NT2/D1 (cell line): ENCODE measurements at regions not wholly inside any gene's neighbourhood (a gene's known extent, or its start where the extent isn't known, plus 50 kb on each side); places are given as distances from the start of the nearest gene placed in this dataset.

Experiments used
- DNase-seq: peaks from one replicate; pipeline ENCODE4 v3.0.0-alpha.2; 2011; ENCODE audit warnings: low read depth, low spot score
- H3K27me3 ChIP-seq: 2 replicates; pipeline ENCODE4 v1.6.0; 2011; ENCODE audit warnings: mild to moderate bottlenecking; ENCODE audit not compliant: insufficient read length, insufficient read depth
- H3K36me3 ChIP-seq: 2 replicates; pipeline ENCODE4 v1.6.1; 2011; ENCODE audit warnings: mild to moderate bottlenecking, low read length, mixed read lengths; ENCODE audit not compliant: insufficient read depth, insufficient read length
- H3K4me1 ChIP-seq: 2 replicates; pipeline ENCODE4 v1.5.1; 2011; ENCODE audit not compliant: insufficient read depth, insufficient read length
- H3K4me3 ChIP-seq: 2 replicates; pipeline ENCODE4 v1.5.1; 2011; ENCODE audit warnings: low read depth; ENCODE audit not compliant: insufficient read length
- H3K9ac ChIP-seq: 2 replicates; pipeline ENCODE4 v1.6.0; 2011; ENCODE audit warnings: low read depth; ENCODE audit not compliant: insufficient read length
- H3K9me3 ChIP-seq: 2 replicates; pipeline ENCODE4 v1.5.1; 2011; ENCODE audit warnings: mild to moderate bottlenecking, low read length; ENCODE audit not compliant: insufficient read depth
- SUZ12 ChIP-seq: IDR thresholded peaks from 2 replicates; pipeline ENCODE4 v1.6.1; 2011; ENCODE audit not compliant: insufficient read length, insufficient read depth; ENCODE audit errors: extremely low read depth
- YY1 ChIP-seq: IDR thresholded peaks from 2 replicates; pipeline ENCODE4 v1.6.1; 2011; ENCODE audit not compliant: insufficient read length, insufficient read depth
- ZNF274 ChIP-seq: IDR thresholded peaks from 2 replicates; pipeline ENCODE4 v1.6.1; 2011; ENCODE audit warnings: mild to moderate bottlenecking, low read depth, low read length

GRCh38 chr14:53764846-53765245, 191.8 kb downstream of the BMP4 start:
- TF ChIP-seq ZNF274 (no peak), SUZ12 (no peak), YY1 (no peak)
- H3K4me3 ChIP-seq: no peak overlapping the region
- H3K36me3 ChIP-seq: no peaks in the 10 kb centered on the region
- DNase-seq: no peak
- H3K4me1 ChIP-seq: no peaks in the 10 kb centered on the region
- H3K9me3 ChIP-seq: no peaks in the 10 kb centered on the region
- H3K27me3 ChIP-seq: no peaks in the 10 kb centered on the region
- no peak overlapping the region for H3K9ac ChIP-seq

DNA sequence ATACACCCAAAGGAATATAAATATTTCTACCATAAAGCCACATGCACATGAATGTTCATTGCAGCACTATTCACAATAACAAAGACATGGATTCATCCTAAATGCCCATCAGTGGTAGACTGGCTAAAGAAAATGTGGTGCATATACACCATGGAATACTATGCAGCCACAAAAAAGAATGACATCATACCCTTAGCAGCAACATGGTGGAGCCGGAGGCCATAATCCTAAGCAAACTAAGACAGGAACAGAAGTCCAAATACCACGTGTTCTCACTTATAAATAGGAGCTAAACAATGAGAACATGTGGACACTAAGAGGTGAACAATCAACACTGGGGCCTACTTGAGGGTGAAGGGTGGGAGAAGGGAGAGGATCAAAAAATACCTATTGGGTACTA, 198.5 kb downstream of the BMP4 start:
- H3K4me1 ChIP-seq: no peaks in the 10 kb centered on the region
- no peak for TF ChIP-seq SUZ12
- no peak for TF ChIP-seq ZNF274
- no peak for TF ChIP-seq YY1

GRCh38 chr14:53757732-53758131, 198.9 kb downstream of the BMP4 start:
- peaks cover 28% of the 10 kb centered on the region for H3K9me3 ChIP-seq
- no peaks in the 10 kb centered on the region for H3K4me1 ChIP-seq
- H3K36me3 ChIP-seq: no peaks in the 10 kb centered on the region
- H3K9ac ChIP-seq: no peak overlapping the region
- H3K27me3 ChIP-seq: no peaks in the 10 kb centered on the region
- H3K4me3 ChIP-seq: no peak overlapping the region
- TF ChIP-seq YY1: no peak
- TF ChIP-seq SUZ12: no peak
- TF ChIP-seq ZNF274: no peak
- no peak for DNase-seq

More for the DNA sequence above, 198.5 kb downstream of the BMP4 start:
- H3K9me3 ChIP-seq: peaks cover 27% of the 10 kb centered on the region
- H3K27me3 ChIP-seq: no peaks in the 10 kb centered on the region
- H3K9ac ChIP-seq: no peak overlapping the region
- H3K36me3 ChIP-seq: no peaks in the 10 kb centered on the region
- no peak overlapping the region for H3K4me3 ChIP-seq
- DNase-seq: no peak

DNA sequence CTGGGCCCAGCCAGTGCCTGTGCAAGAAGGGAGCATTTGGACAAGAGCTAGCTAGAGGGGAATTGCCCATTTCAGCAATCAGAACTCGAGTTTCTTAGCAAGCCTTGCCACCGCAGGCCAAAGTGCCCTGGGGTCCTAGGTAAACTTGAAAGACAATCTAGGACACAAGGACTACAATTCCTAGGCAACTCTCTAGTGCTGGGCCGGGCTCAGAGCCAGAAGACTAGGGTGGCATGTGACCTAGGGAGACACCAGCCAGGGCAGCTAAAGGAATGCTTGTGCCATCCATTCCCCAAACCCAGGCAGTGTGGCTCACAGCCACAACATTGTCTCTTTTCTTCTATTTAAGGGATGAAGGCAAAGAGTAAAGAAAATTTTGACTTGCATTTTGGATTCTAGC, 205.0 kb downstream of the BMP4 start:
- no peaks in the 10 kb centered on the region for H3K4me1 ChIP-seq
- DNase-seq: no peak
- H3K27me3 ChIP-seq: no peaks in the 10 kb centered on the region
- H3K4me3 ChIP-seq: no peak overlapping the region
- TF ChIP-seq SUZ12 (no peak), YY1 (no peak), ZNF274 (no peak)
- no peak overlapping the region for H3K9ac ChIP-seq
- H3K9me3 ChIP-seq: peaks cover 28% of the 10 kb centered on the region
- no peaks in the 10 kb centered on the region for H3K36me3 ChIP-seq

GRCh38 chr14:53748691-53749090, 207.9 kb downstream of the BMP4 start:
- Histone ChIP-seq H3K4me1 (no peaks in the 10 kb centered on the region), H3K4me3 (no peak overlapping the region), H3K9me3 (peaks cover 7% of the 10 kb centered on the region; the same call in 1 of the 2 replicates), H3K27me3 (peaks cover 6% of the 10 kb centered on the region), H3K9ac (no peak overlapping the region), H3K36me3 (no peaks in the 10 kb centered on the region)
- DNase-seq: no peak
- TF ChIP-seq ZNF274 (no peak), SUZ12 (no peak), YY1 (no peak)

DNA sequence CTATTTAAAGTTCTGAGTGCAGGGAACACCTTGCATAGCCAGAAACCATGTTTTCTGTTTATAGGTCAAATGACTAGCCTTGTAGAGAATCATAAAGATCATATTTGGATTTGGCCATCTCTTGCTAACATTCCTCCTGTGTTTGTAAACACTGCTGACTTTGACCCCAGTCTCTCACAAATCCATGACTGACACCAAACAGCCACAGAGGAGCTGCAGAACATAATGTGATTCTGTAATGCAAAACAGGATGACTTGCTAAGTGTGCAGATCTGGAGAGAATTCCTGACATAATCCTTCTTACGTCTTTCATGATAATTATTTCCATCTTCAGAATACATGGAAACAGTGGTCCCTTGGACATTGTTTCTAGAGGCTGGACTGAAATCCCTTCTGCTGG, 211.8 kb downstream of the BMP4 start:
- Histone ChIP-seq H3K27me3 (peaks cover 6% of the 10 kb centered on the region), H3K9me3 (no peaks in the 10 kb centered on the region), H3K4me1 (no peaks in the 10 kb centered on the region), H3K36me3 (no peaks in the 10 kb centered on the region), H3K9ac (no peak overlapping the region), H3K4me3 (no peak overlapping the region)
- TF ChIP-seq ZNF274: no peak
- no peak for TF ChIP-seq SUZ12
- TF ChIP-seq YY1: no peak
- no peak for DNase-seq

- H3K36me3 ChIP-seq: no peaks in the 10 kb centered on the region
- TF ChIP-seq ZNF274 (no peak), YY1 (no peak), SUZ12 (no peak)
- no peak overlapping the region for H3K9ac ChIP-seq
- H3K9me3 ChIP-seq: no peaks in the 10 kb centered on the region
- no peak for DNase-seq
- peaks cover 6% of the 10 kb centered on the region for H3K27me3 ChIP-seq
- no peak overlapping the region for H3K4me3 ChIP-seq
- H3K4me1 ChIP-seq: no peaks in the 10 kb centered on the region
Observed at GRCh38 chr14:53743371-53743770, 213.3 kb downstream of the BMP4 start.
